H1 (cell line): ENCODE measurements at regions not wholly inside any gene's neighbourhood (a gene's known extent, or its start where the extent isn't known, plus 50 kb on each side); places are given as distances from the start of the nearest gene placed in this dataset.

Source experiments
- CTCF ChIA-PET: fragments of 300-600 bp; sonication (Branson Sonifier 250); formaldehyde crosslinking; loops from one replicate; lab custom pipeline; 2021; ENCODE audit not compliant: partially characterized antibody; lab: Charles Lee
- POLR2A ChIA-PET: fragments of 300-600 bp; sonication (Branson Sonifier 250); formaldehyde crosslinking; loops from one replicate; lab custom pipeline; 2021; ENCODE audit warnings: inconsistent platforms; ENCODE audit not compliant: partially characterized antibody; lab: Charles Lee
- DNase-seq, 2 experiments: peaks; one replicate each; pipeline versions ENCODE4 v3.0.0 to v3.0.0-alpha.2; 2010 to 2022; ENCODE audit warnings: low spot score in 2 of 2, low read depth in 1 of 2, mixed read lengths in 1 of 2
- FAIRE-seq: peaks from 2 replicates; lab custom pipeline; 2011; peaks lifted over from hg19 to GRCh38; lab: Jason Lieb, UNC
- H2AFZ ChIP-seq: 2 replicates; pipeline ENCODE4 v1.8.1; 2012; ENCODE audit warnings: low read length, inconsistent platforms
- H2AK5ac ChIP-seq: 2 replicates; pipeline ENCODE4 v1.6.1; 2013; ENCODE audit warnings: low read depth, low read length
- H2BK120ac ChIP-seq: replicated peaks from 2 replicates; pipeline ENCODE3; 2013; ENCODE audit warnings: low read depth, low read length, inconsistent platforms
- H2BK12ac ChIP-seq: 2 replicates; pipeline ENCODE4 v1.6.1; 2013; ENCODE audit warnings: low read depth, low read length
- H2BK15ac ChIP-seq: 2 replicates; pipeline ENCODE4 v1.6.1; 2013; ENCODE audit warnings: low read length
- H2BK20ac ChIP-seq: 2 replicates; pipeline ENCODE4 v1.6.1; 2013; ENCODE audit warnings: low read length
- H2BK5ac ChIP-seq: 2 replicates; pipeline ENCODE4 v1.6.1; 2013; ENCODE audit warnings: low read depth, low read length
- H3K14ac ChIP-seq: 2 replicates; pipeline ENCODE4 v1.6.1; 2013; ENCODE audit warnings: inconsistent platforms; ENCODE audit not compliant: insufficient read length
- H3K18ac ChIP-seq: 2 replicates; pipeline ENCODE4 v1.6.1; 2013; ENCODE audit warnings: low read length; ENCODE audit errors: extremely low read depth
- H3K23ac ChIP-seq: 2 replicates; pipeline ENCODE4 v1.6.1; 2013; ENCODE audit warnings: inconsistent platforms; ENCODE audit not compliant: insufficient read length
- H3K23me2 ChIP-seq: 2 replicates; pipeline ENCODE4 v1.6.1; 2013; ENCODE audit warnings: low read depth, low read length
- H3K27ac ChIP-seq: 2 replicates; pipeline ENCODE4 v1.6.1; 2011; ENCODE audit warnings: low read depth, low read length, inconsistent platforms
- H3K27me3 ChIP-seq, 4 experiments: replicated peaks in 1 of 4; 1 replicate in 1 of 4; 2 replicates in 3 of 4; pipeline versions ENCODE4 v1.6.1 to v1.8.1; 2011 to 2013; ENCODE audit warnings: low read length in 3 of 4, mild to moderate bottlenecking in 3 of 4, inconsistent platforms in 2 of 4, mixed read lengths in 2 of 4, moderate library complexity in 1 of 4; ENCODE audit not compliant: control insufficient read depth in 3 of 4, insufficient read depth in 3 of 4; ENCODE audit errors: extremely low read depth in 1 of 4
- H3K36me3 ChIP-seq, 4 experiments: 2 replicates each; pipeline versions ENCODE4 v1.6.1 to v1.8.1; 2011 to 2013; ENCODE audit warnings: mild to moderate bottlenecking in 4 of 4, low read length in 3 of 4, moderate library complexity in 2 of 4, control low read depth in 1 of 4, inconsistent platforms in 1 of 4; ENCODE audit not compliant: insufficient read depth in 4 of 4, control insufficient read depth in 2 of 4
- H3K4ac ChIP-seq: replicated peaks from 2 replicates; pipeline ENCODE3; 2013; ENCODE audit warnings: low read length, low read depth, mixed read lengths, inconsistent platforms; ENCODE audit not compliant: insufficient read length
- H3K4me1 ChIP-seq, 4 experiments: replicated peaks in 1 of 4; 1 replicate in 1 of 4; 2 replicates in 3 of 4; pipeline versions ENCODE4 v1.6.1 to v1.8.1; 2011 to 2013; ENCODE audit warnings: low read length in 3 of 4, inconsistent platforms in 2 of 4, mixed read lengths in 1 of 4; ENCODE audit not compliant: insufficient read depth in 4 of 4, control insufficient read depth in 3 of 4
- H3K4me2 ChIP-seq, 2 experiments: 2 replicates each; pipeline versions ENCODE4 v1.6.1 to v1.8.1; 2011 to 2013; ENCODE audit warnings: low read depth in 2 of 2, low read length in 2 of 2, control low read depth in 1 of 2, inconsistent platforms in 1 of 2, mild to moderate bottlenecking in 1 of 2; ENCODE audit not compliant: insufficient read depth in 1 of 2
- H3K4me3 ChIP-seq, 4 experiments: fragments of 200-600, 300-600 bp in 1 of 4; sonication (generic), shearing (Covaris generic), sonication (Bioruptor Twin) in 1 of 4; 2 replicates each; pipeline versions ENCODE4 v1.5.1 to v1.8.1; 2011 to 2016; ENCODE audit warnings: low read length in 4 of 4, low read depth in 3 of 4, control low read depth in 2 of 4, inconsistent platforms in 2 of 4, mild to moderate bottlenecking in 2 of 4, mixed read lengths in 1 of 4, moderate library complexity in 1 of 4; ENCODE audit not compliant: insufficient read depth in 2 of 4; ENCODE audit errors: extremely low read depth in 1 of 4
- H3K56ac ChIP-seq: replicated peaks from 2 replicates; pipeline ENCODE3; 2013; ENCODE audit warnings: low read depth, mild to moderate bottlenecking, mixed read lengths, low read length, inconsistent platforms; ENCODE audit not compliant: insufficient read length
- H3K79me1 ChIP-seq: 2 replicates; pipeline ENCODE4 v1.6.1; 2013; ENCODE audit warnings: low read depth, low read length, control low read depth
- H3K79me2 ChIP-seq, 2 experiments: 2 replicates each; pipeline versions ENCODE4 v1.6.1 to v1.8.1; 2012 to 2013; ENCODE audit warnings: low read length in 2 of 2, mild to moderate bottlenecking in 2 of 2, inconsistent platforms in 1 of 2; ENCODE audit not compliant: insufficient read depth in 2 of 2, control insufficient read depth in 1 of 2
- H3K9ac ChIP-seq, 4 experiments: replicated peaks in 1 of 4; 1 replicate in 1 of 4; 2 replicates in 3 of 4; pipeline versions ENCODE4 v1.6.1 to v1.8.1; 2011 to 2013; ENCODE audit warnings: low read depth in 3 of 4, low read length in 3 of 4, control low read depth in 2 of 4, mild to moderate bottlenecking in 2 of 4, moderate library complexity in 2 of 4, inconsistent platforms in 1 of 4; ENCODE audit errors: extremely low read depth in 1 of 4
- H3K9me3 ChIP-seq, 2 experiments: 2 replicates each; pipeline versions ENCODE4 v1.6.1 to v1.8.1; 2012 to 2013; ENCODE audit warnings: mild to moderate bottlenecking in 2 of 2, moderate library complexity in 2 of 2, control low read depth in 1 of 2, inconsistent platforms in 1 of 2, low read depth in 1 of 2, low read length in 1 of 2, mixed read lengths in 1 of 2; ENCODE audit not compliant: insufficient read depth in 2 of 2
- H4K20me1 ChIP-seq, 2 experiments: replicated peaks in 1 of 2; 2 replicates each; pipeline versions ENCODE3 to v1.8.1; 2011 to 2013; ENCODE audit warnings: inconsistent platforms in 2 of 2, low read length in 2 of 2, mild to moderate bottlenecking in 1 of 2; ENCODE audit not compliant: insufficient read depth in 2 of 2, control insufficient read depth in 1 of 2
- H4K5ac ChIP-seq: 2 replicates; pipeline ENCODE4 v1.6.1; 2013; ENCODE audit warnings: low read length, low read depth, mixed read lengths, inconsistent platforms; ENCODE audit not compliant: insufficient read length
- H4K8ac ChIP-seq: 2 replicates; pipeline ENCODE4 v1.8.0; 2013; ENCODE audit warnings: mild to moderate bottlenecking, moderate library complexity, low read length, inconsistent platforms; ENCODE audit not compliant: insufficient read depth; ENCODE audit errors: extremely low read depth
- H4K91ac ChIP-seq: replicated peaks from 2 replicates; pipeline ENCODE3; 2013; ENCODE audit warnings: low read length, mixed read lengths, inconsistent platforms; ENCODE audit not compliant: insufficient read length
- GTF2F1 ChIP-seq: IDR thresholded peaks from 2 replicates; pipeline ENCODE4 v1.6.1; 2012; ENCODE audit warnings: low read depth, low read length, improper control_type of control experiment, borderline replicate concordance
- KDM4A ChIP-seq: IDR thresholded peaks from one replicate; pipeline ENCODE4 v1.7.1; 2012; ENCODE audit warnings: low read depth, mild to moderate bottlenecking, moderate library complexity, low read length, inconsistent platforms; ENCODE audit not compliant: severe bottlenecking
- POLR2A ChIP-seq, 2 experiments: IDR thresholded peaks; 1 replicate in 1 of 2; 2 replicates in 1 of 2; pipeline ENCODE4 v1.6.1; 2011; ENCODE audit warnings: low read depth in 2 of 2, low read length in 2 of 2, mild to moderate bottlenecking in 2 of 2; ENCODE audit errors: control extremely low read depth in 1 of 2
- RAD21 ChIP-seq, 2 experiments: IDR thresholded peaks in 1 of 2; conservative IDR thresholded peaks in 1 of 2; 2 replicates each; pipeline ENCODE4 v1.6.1; 2011; ENCODE audit warnings: low read depth in 2 of 2, low read length in 2 of 2, improper control_type of control experiment in 1 of 2, inconsistent platforms in 1 of 2, mild to moderate bottlenecking in 1 of 2, moderate library complexity in 1 of 2
- SP2 ChIP-seq: IDR thresholded peaks from 2 replicates; pipeline ENCODE4 v1.6.1; 2012; ENCODE audit warnings: mild to moderate bottlenecking, low read length, inconsistent platforms
- WGBS, 2 experiments: shearing (Covaris generic) in 1 of 2; methylation state at CpG; one replicate each; pipeline versions ENCODE4 v1.1.6 to v1.1.7; 2013 to 2015; ENCODE audit warnings: low lambda C conversion rate in 2 of 2, mixed read lengths in 2 of 2, inconsistent platforms in 1 of 2, low coverage in 1 of 2, missing lambda C conversion rate in 1 of 2; ENCODE audit not compliant: insufficient replicate concordance in 2 of 2, insufficient coverage in 1 of 2, insufficient read length in 1 of 2; ENCODE audit errors: extremely low coverage in 1 of 2, missing lambda C conversion rate in 1 of 2; 5-methylcytosine and 5-hydroxymethylcytosine counted together

GRCh38 chr2:239570971-239571520 is 170.2 kb upstream of the HDAC4 start:
- Histone ChIP-seq H3K14ac (no peak overlapping the region), H3K27me3 (no peaks in the 10 kb centered on the region), H2AK5ac (no peak overlapping the region; the same call in 1 of the 2 replicates), H2BK15ac (no peak overlapping the region), H3K36me3 (no peaks in the 10 kb centered on the region), H2AFZ (no peak overlapping the region), H4K5ac (no peak overlapping the region), H2BK120ac (no peak overlapping the region), H3K79me1 (no peaks in the 10 kb centered on the region), H3K56ac (no peak overlapping the region), H3K23ac (no peak overlapping the region), H3K4me1 (no peaks in the 10 kb centered on the region), H4K91ac (no peak overlapping the region), H2BK20ac (no peak overlapping the region), H3K4me3 (no peak overlapping the region), H3K18ac (no peak overlapping the region), H3K79me2 (no peaks in the 10 kb centered on the region), H4K8ac (no peak overlapping the region; the same call in 1 of the 2 replicates), H2BK12ac (no peak overlapping the region), H3K9ac (no peak overlapping the region), H3K4ac (no peak overlapping the region), H4K20me1 (no peaks in the 10 kb centered on the region), H3K27ac (no peak overlapping the region), H3K4me2 (no peak overlapping the region), H3K9me3 (peaks cover 0 to 2% of the 10 kb centered on the region in 2 experiments; a peak in 1 of 4 replicates), H3K23me2 (no peaks in the 10 kb centered on the region), H2BK5ac (no peak overlapping the region)
- no peak for TF ChIP-seq GTF2F1
- no peak for TF ChIP-seq SP2
- TF ChIP-seq POLR2A (IDR thresholded peaks at IDR 0.05; ENCODE audit: control extremely low read depth in 1 of 2, low read depth in 2 of 2, low read length in 2 of 2): no peak
- no peak for TF ChIP-seq RAD21 (IDR thresholded peaks at IDR 0.05 in 1 of 2, conservative IDR thresholded peaks at IDR 0.05 in 1 of 2; ENCODE audit: low read depth in 2 of 2, low read length in 2 of 2)
- TF ChIP-seq KDM4A: no peak
- WGBS, 2 experiments: 88% methylated on average over 6 of the region's 6 CpGs; no CpG with 5 or more reads in 1 of the 2 experiments
- ChIA-PET CTCF (no interaction called here), POLR2A (no interaction called here)
- no peak for FAIRE-seq
- DNase-seq: no peak
